GM06990 (cell line): ENCODE measurements at regions not wholly inside any gene's neighbourhood (a gene's known extent, or its start where the extent isn't known, plus 50 kb on each side); places are given as distances from the start of the nearest gene placed in this dataset.
"Not testable (repeated sequence)": the region's sequence is repeated elsewhere in the genome, so short reads cannot be mapped to it uniquely, and the experiment has no call there.

ENCODE experiments used
- DNase-seq: peaks from one replicate; pipeline ENCODE4 v3.0.0-alpha.2; 2011; ENCODE audit not compliant: insufficient read length; ENCODE audit errors: extremely low read depth
- H3K27me3 ChIP-seq: replicated peaks from 2 replicates; pipeline ENCODE4 v1.6.0; 2011; ENCODE audit warnings: low read length; ENCODE audit not compliant: control insufficient read depth, insufficient read depth
- H3K36me3 ChIP-seq: 2 replicates; pipeline ENCODE4 v1.5.1; 2011; ENCODE audit warnings: low read length; ENCODE audit not compliant: control insufficient read depth, insufficient read depth
- H3K4me3 ChIP-seq: replicated peaks from 2 replicates; pipeline ENCODE4 v1.5.1; 2011; ENCODE audit warnings: low read depth, mild to moderate bottlenecking, control low read depth, low read length
- TF ChIP-seq, protein P1 (sequence below): IDR thresholded peaks from 2 replicates; pipeline ENCODE4 v1.5.1; 2011; ENCODE audit warnings: low read length, control low read depth, mild to moderate bottlenecking, inconsistent platforms; ENCODE audit not compliant: insufficient read depth, poor library complexity, severe bottlenecking

DNA sequence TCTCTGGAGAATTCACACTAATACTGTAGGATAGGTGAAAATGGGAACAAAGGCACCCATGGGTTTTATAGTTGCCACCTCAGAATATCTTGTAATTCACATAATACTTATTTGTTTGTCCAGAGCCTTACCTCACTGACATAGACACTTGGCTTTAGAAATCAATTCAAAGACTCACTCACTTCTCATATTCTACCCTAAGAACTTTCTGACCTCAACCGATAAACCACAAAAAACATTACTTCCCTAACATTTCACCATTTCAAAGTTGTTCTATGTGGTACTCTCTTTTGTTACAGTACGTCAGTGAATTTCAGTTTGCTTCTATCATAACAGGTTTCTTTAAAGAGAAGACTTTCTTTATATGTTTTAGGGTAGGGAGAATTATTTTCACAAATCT is 359.3 kb downstream of the IGSF11 start:
- DNase-seq = no peak
- TF ChIP-seq, protein P1, sequence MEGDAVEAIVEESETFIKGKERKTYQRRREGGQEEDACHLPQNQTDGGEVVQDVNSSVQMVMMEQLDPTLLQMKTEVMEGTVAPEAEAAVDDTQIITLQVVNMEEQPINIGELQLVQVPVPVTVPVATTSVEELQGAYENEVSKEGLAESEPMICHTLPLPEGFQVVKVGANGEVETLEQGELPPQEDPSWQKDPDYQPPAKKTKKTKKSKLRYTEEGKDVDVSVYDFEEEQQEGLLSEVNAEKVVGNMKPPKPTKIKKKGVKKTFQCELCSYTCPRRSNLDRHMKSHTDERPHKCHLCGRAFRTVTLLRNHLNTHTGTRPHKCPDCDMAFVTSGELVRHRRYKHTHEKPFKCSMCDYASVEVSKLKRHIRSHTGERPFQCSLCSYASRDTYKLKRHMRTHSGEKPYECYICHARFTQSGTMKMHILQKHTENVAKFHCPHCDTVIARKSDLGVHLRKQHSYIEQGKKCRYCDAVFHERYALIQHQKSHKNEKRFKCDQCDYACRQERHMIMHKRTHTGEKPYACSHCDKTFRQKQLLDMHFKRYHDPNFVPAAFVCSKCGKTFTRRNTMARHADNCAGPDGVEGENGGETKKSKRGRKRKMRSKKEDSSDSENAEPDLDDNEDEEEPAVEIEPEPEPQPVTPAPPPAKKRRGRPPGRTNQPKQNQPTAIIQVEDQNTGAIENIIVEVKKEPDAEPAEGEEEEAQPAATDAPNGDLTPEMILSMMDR = no peak
- Histone ChIP-seq H3K27me3 (no peaks in the 10 kb centered on the region), H3K36me3 (no peaks in the 10 kb centered on the region; the same call in 1 of the 2 replicates), H3K4me3 (no peak overlapping the region)

DNA sequence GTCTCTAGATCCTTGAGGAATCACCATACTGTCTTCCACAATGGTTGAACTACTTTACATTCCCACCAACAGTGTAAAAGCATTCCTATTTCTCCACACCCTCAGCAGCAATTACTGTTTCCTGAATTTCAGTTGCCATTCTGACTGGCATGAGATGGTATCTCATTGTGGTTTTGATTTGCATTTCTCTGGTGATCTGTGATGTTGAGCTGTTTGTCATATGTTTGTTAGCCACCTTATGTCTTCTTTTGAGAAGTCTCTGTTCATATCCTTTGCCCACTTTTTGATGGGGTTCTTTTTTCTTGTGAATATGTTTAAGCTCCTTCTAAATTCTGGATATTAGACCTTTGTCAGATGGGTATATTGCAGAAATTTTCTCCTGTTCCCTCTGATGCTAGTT is 356.0 kb downstream of the IGSF11 start:
- H3K36me3 ChIP-seq, DNase-seq, H3K27me3 ChIP-seq, H3K4me3 ChIP-seq: not testable (repeated sequence)

DNA sequence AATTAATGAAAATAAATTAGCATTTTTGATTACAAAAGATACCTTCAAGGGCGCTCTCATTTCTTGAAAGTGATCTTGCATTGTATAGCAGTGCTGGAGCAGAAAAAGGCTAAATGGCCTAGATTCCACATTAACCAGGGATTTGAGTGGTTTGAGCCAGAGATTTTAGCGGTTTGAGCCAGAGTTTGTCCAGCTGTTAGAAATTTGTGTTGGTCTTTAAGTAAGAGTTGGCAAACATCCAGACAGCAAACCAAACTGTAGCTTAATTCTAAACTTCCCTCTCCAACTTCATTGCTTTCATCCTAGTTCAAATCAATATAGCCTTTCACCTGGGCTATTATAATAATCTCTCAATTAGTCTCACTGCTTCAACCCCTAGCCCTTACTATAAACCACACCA is 351.7 kb downstream of the IGSF11 start:
- Histone ChIP-seq H3K36me3 (peaks cover 2% of the 10 kb centered on the region; the same call in 1 of the 2 replicates), H3K4me3 (no peak overlapping the region), H3K27me3 (no peaks in the 10 kb centered on the region)
- TF ChIP-seq, protein P1 = no peak
- DNase-seq = no peak

DNA sequence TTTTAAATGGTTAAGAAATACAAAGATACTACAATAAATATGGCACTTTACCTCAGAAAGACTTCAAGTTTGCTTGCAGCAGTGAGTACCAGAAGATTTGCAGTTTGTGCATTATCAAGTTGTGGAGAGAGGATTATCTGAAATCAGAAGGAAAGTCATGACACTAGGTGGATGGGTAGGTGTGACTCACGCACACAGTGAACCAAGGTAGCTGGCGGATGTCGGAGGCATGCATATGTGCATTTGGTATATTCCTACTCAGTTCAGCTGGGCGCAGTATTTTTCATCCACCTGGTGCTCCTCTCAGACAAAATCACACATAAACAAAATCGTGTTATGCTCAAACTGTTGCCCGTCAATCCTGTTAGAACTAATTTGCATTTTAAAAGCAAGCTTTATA is 351.0 kb downstream of the IGSF11 start:
- TF ChIP-seq, protein P1 = no peak
- no peak for DNase-seq
- Histone ChIP-seq H3K27me3 (no peaks in the 10 kb centered on the region), H3K4me3 (no peak overlapping the region), H3K36me3 (peaks cover 2% of the 10 kb centered on the region; the same call in 1 of the 2 replicates)

DNA sequence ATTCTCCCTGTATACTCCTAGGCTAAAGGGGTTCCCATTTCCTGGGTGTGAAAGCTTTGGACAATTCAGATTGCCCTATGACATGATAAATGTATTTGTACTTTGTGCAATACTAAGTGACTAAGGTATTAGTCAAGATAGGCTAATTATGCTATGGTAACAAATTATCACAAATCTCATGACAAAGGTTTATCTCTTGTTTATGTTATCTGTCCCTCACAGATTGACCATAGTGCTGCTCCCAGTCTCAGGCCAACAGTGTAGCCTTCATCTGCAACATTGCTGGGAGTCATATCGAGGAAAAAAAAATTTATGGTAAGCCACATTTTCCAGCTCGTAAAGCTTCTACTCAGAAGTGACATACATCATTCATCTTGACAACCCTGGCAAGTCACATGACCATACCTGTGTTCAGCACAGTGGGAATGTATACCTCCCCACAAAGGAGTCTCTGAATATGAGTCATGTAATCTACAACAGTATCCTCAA is 346.2 kb downstream of the IGSF11 start:
- Histone ChIP-seq H3K36me3 (no peaks in the 10 kb centered on the region), H3K27me3 (no peaks in the 10 kb centered on the region), H3K4me3 (no peak overlapping the region)
- TF ChIP-seq, protein P1 = no peak
- no peak for DNase-seq

DNA sequence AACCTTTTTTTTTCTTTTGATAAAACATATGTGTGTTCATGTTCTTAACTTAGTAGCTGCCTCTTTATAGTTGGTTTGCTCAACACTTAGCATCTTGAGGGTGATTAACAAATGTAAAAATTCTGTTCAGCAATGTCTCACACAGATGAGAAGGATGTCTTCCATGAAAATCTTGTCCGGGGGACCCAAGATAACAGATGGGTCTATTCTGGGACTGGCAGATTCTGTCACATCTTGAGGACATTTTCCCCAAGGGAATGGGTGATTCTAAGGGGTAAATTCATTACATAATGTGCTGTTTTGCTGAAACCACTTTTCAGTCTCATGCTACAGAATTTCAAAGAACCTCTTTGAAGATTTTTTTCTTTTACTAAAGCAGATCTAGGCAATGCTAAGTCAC is 342.2 kb downstream of the IGSF11 start:
- Histone ChIP-seq H3K4me3 (no peak overlapping the region), H3K27me3 (no peaks in the 10 kb centered on the region), H3K36me3 (no peaks in the 10 kb centered on the region)
- DNase-seq = no peak
- TF ChIP-seq, protein P1 = no peak
